ENCODE measurements at regions not wholly inside any gene's neighbourhood (a gene's known extent, or its start where the extent isn't known, plus 50 kb on each side); places are given as distances from the start of the nearest gene placed in this dataset.
"Not testable (repeated sequence)": the region's sequence is repeated elsewhere in the genome, so short reads cannot be mapped to it uniquely, and the experiment has no call there.

- H3K27ac ChIP-seq; H3K4me3 ChIP-seq; DNase-seq (ENCODE audit: low spot score): not testable (repeated sequence)
Observed at GRCh38 chr20:30302786-30303185, 954.7 kb upstream of the DEFB115 start.

GRCh38 chr20:30309938-30310337 lies 947.5 kb upstream of the DEFB115 start:
- H3K4me3 ChIP-seq; DNase-seq (ENCODE audit: low spot score); H3K27ac ChIP-seq: not testable (repeated sequence)

DNA sequence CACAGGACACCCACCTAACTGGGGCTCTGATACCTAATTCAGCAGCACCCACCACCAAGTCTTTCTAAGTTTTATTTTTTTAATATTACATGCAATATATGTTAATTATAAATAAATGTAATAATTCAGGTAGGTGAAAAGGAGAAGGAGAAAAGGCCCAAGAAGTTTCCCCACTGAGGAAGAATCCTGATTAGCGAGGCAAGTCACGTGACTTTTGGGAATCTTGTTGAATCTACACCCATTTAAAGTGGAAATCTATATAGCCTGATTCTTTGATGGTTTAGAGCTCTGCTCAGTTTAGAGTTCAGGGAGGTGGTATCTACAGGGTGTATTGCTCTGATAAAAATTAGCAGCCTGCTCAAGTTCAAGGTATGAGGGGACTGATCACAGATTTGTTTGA lies 947.1 kb upstream of the DEFB115 start:
- not testable (repeated sequence) for DNase-seq (ENCODE audit: low spot score); H3K4me3 ChIP-seq; H3K27ac ChIP-seq

DNA sequence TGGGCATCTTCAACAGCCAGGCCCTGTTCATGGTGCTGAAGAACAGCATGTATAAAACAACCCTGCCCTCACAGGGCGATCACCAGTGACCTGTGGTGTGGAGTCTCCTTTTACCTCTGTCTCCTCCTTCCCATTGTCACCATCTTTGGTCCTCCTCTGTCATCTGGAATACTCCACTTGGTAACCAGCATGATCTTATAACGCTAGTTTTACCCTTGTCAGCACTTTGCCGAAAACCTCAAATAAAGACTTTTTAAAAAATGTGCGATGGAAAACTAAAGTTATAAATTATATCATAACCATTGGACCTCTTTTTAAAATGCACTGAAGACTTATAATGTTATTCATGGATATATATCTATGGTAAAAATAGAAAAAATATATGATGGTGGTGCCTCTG lies 945.2 kb upstream of the DEFB115 start:
- not testable (repeated sequence) for H3K4me3 ChIP-seq; H3K27ac ChIP-seq; DNase-seq (ENCODE audit: low spot score)

DNA sequence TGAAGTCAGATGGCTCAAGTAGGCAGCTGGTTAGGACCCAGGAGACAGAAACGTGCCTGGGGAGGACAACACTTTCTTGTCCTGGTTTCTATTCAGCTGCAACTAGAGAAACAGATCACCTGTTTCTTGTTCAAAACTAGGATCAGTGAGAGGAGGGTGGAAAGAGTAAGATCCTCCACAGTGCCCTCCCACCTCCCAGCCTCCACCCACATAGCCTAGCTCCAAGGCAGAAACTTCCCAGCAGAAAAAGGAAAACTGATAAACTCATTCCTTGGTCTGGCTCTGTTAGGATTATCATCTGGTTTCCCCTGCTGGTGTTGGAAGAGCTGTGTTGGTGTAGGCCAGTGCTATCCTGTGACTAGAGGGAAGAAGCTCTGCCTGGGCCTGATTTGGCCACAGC lies 943.8 kb upstream of the DEFB115 start:
- DNase-seq (ENCODE audit: low spot score); H3K27ac ChIP-seq; H3K4me3 ChIP-seq: not testable (repeated sequence)

DNA sequence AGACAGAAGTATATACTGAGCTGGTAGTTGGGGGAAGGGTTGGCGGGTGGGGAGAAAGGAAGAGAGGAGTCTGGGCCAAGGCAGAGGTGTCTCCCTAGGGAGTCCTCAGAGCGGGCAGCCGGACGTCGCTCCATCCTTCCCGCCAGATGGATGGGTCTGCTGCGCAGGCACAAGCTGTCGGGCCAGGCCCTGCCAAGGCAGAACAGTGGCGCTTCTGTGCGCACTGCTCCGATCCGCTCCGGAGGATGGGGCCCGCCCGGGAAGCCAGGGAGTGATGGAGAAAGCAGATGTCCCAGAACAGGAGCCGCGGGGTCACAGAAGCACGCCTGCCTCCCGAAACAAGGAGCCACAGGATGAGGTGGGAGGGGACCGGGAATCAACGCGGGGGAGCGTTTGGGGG lies 941.4 kb upstream of the DEFB115 start:
- H3K27ac ChIP-seq; DNase-seq (ENCODE audit: low spot score); H3K4me3 ChIP-seq: not testable (repeated sequence)

- not testable (repeated sequence) for H3K4me3 ChIP-seq; DNase-seq (ENCODE audit: low spot score); H3K27ac ChIP-seq
Observed at GRCh38 chr20:30316532-30317299, 940.7 kb upstream of the DEFB115 start.

DNA sequence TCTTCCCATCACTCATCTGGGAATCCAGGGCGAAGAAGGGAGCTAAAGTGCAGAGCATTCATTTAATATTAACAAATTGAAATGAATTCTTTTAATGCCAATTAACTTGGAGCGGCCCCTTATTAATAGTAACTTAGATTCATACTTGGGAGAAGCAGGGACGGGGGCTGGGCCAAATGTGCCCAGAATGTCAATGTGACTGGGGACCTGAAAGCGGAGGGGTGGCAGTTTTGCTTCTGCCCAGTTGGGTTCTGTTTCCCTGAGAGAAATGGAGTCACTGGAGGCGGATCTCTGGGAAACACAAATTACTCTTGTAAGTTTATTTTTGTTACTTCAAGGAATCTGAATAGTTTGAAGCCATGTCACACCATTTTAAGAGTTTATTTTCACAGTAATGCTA lies 923.7 kb upstream of the DEFB115 start:
- not testable (repeated sequence) for DNase-seq (ENCODE audit: low spot score); H3K4me3 ChIP-seq
- H3K27ac ChIP-seq: peak overlapping the region; percentile 49 to 90

DNA sequence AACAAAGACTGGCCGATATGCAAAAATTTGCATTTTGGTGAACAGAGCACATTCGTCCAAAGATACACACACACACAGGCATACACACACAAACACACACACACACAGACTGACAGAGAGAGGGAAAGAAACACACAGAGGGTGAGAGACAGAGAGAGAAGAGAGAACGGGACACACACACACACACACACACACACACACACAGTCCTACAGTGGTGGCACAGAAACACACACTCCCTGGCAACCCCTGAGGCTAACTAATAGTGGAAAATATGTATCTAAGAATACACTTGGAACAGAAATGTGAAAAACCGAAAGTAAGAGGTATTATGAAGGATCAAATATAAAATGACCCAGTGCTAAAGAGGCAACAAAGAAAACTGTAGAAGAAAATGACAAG lies 919.9 kb upstream of the DEFB115 start:
- peak overlapping the region; percentile 46 to 80 for H3K27ac ChIP-seq
- DNase-seq (ENCODE audit: low spot score); H3K4me3 ChIP-seq: not testable (repeated sequence)

DNA sequence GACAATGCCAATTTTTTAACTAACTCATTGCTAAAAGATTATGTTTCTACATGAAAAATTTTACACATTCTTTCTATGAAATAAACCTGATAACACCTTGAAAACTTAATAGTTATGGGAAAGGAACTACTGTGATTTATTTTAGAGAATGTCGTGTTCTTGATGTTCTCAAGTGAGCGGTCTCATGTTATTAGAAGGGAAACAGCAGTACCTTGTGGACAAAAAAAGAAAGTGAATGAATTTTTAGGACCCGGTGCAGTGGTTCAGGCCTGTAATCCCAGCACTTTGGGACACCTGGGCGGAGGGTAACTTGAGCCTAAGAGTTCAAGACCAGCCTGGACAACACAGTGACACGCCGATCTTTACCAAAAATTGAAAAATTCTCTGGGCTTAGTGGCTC lies 908.5 kb upstream of the DEFB115 start:
- DNase-seq (ENCODE audit: low spot score); H3K27ac ChIP-seq; H3K4me3 ChIP-seq: not testable (repeated sequence)

- DNase-seq (ENCODE audit: low spot score); H3K27ac ChIP-seq; H3K4me3 ChIP-seq: not testable (repeated sequence)
- peak; percentile 39 for TF ChIP-seq CTCF (IDR thresholded peaks at IDR 0.05)
Observed at GRCh38 chr20:30356854-30357467, 900.5 kb upstream of the DEFB115 start.

DNA sequence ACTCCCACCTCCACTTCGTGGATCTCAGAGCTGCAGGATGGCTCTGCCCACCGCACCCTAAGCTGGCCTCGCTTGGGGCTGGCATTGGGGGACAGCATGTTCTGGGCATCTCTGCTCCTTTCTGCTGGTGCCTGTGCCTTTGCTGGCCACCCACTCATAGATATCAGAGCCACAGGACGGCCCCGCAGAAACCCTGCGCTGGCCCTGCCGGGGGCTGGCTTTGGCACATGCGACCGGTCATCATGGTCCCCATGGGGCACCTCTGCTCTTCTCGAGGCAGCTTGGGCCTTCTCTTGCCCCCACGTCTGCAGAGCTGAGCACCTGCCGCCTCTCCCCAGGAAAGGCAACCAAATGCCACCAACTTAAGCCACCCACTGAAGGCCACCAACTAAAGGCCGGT lies 895.7 kb upstream of the DEFB115 start:
- H3K4me3 ChIP-seq; DNase-seq (ENCODE audit: low spot score); H3K27ac ChIP-seq: not testable (repeated sequence)

GRCh38 chr20:30376430-30376766 lies 881.1 kb upstream of the DEFB115 start:
- H3K4me3 ChIP-seq: peak overlapping the region; percentile 64
- not testable (repeated sequence) for DNase-seq (ENCODE audit: low spot score); H3K27ac ChIP-seq

Data from coronary artery (tissue), 2 donors.